IPS DF 6.9 (cell line): ENCODE measurements at regions not wholly inside any gene's neighbourhood (a gene's known extent, or its start where the extent isn't known, plus 50 kb on each side); places are given as distances from the start of the nearest gene placed in this dataset.

Experiments
- DNase-seq: peaks from one replicate; pipeline ENCODE4 v3.0.0-alpha.2; 2013; ENCODE audit warnings: low read depth, low spot score
- H3K27ac ChIP-seq: one replicate; pipeline ENCODE4 v1.5.1; 2013; ENCODE audit warnings: low read length, control low read depth
- H3K27me3 ChIP-seq: 2 replicates; pipeline ENCODE4 v1.6.1; 2013; ENCODE audit warnings: mild to moderate bottlenecking, low read length; ENCODE audit not compliant: control insufficient read depth, insufficient read depth
- H3K36me3 ChIP-seq: 2 replicates; pipeline ENCODE4 v1.6.1; 2013; ENCODE audit warnings: low read length; ENCODE audit not compliant: control insufficient read depth, insufficient read depth
- H3K4me1 ChIP-seq: 2 replicates; pipeline ENCODE4 v1.6.1; 2013; ENCODE audit warnings: low read length; ENCODE audit not compliant: control insufficient read depth, insufficient read depth
- H3K4me3 ChIP-seq: 2 replicates; pipeline ENCODE4 v1.5.1; 2013; ENCODE audit warnings: mild to moderate bottlenecking, low read length
- H3K9me3 ChIP-seq: 2 replicates; pipeline ENCODE4 v1.6.1; 2013; ENCODE audit warnings: low read length, inconsistent platforms; ENCODE audit not compliant: control insufficient read depth, insufficient read depth
- WGBS: extraction: QIAGEN DNeasy Blood & Tissue Kit; methylation state at CpG from one replicate; pipeline ENCODE4 v1.1.7; 2013; ENCODE audit warnings: mixed read lengths, missing lambda C conversion rate; ENCODE audit not compliant: insufficient read length, insufficient coverage; 5-methylcytosine and 5-hydroxymethylcytosine counted together

- no peaks in the 10 kb centered on the region for H3K27me3 ChIP-seq
- H3K4me1 ChIP-seq, result no peaks in the 10 kb centered on the region
- H3K27ac ChIP-seq, result no peak overlapping the region
- no peak for DNase-seq
- no peak overlapping the region for H3K4me3 ChIP-seq
- no peaks in the 10 kb centered on the region for H3K9me3 ChIP-seq
- no CpG with 5 or more reads among the region's 5 CpGs for WGBS
- no peaks in the 10 kb centered on the region for H3K36me3 ChIP-seq
Measured at GRCh38 chr1:41997153-41997552, 78.4 kb upstream of the HIVEP3 start.

DNA sequence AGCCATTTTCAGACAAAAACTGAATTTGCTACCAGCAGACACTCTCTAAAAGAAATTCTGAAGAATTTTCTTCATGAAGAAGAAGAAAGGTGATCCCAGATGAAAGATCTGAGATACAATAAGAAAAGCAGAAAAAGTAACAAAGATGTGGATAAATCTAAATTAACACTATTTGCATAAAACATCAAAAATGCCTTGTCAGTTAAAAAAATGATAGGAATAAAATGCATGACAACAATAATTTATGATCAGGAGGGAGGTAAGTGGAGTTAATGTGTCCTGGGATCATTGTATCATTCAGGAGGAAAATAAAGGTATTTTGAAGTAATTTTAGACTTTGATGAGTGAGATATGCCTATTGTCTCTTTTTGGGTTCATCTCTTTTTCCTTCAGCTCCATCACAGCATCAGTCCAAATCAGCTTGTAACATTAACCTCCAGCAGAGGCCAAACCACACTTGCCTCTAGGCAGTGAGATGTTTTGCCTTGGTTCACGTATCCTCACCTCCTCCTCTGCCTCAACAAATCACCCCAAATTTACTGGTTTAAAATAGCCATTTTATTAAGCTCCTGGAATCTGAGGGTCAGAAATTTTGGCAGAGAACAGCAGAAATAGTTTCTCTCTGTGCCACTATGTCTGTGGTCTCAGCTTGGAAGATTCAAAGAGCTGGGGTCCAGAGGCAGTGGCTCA lies 76.9 kb upstream of the HIVEP3 start:
- WGBS, result no CpG with 5 or more reads among the region's 1 CpG
- Histone ChIP-seq H3K4me3 (no peak overlapping the region), H3K27me3 (no peaks in the 10 kb centered on the region), H3K27ac (no peak overlapping the region), H3K4me1 (no peaks in the 10 kb centered on the region), H3K9me3 (no peaks in the 10 kb centered on the region), H3K36me3 (no peaks in the 10 kb centered on the region)
- DNase-seq, result no peak

- no peaks in the 10 kb centered on the region for H3K27me3 ChIP-seq
Measured at GRCh38 chr1:41994195-41994894, 75.6 kb upstream of the HIVEP3 start.

DNA sequence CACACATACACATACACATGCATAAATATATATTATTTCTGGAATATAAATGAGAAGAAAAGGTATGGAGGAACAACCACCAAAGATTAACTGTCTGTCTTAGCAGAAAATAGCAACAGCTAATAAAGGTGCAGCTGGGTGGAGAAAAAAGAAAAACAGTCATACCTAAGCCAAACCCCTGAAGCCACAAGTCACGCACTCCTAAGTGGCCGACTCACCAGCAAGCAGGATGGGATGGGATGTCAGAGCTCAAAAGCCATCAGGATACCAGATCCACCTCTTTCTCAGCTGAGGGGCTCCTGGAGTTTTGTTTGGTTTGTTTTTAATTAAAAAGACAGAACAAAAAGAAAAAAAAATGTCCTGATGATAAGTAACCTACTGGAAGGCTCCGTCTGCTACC lies 64.7 kb upstream of the HIVEP3 start:
- Histone ChIP-seq H3K4me3 (no peak overlapping the region), H3K9me3 (no peaks in the 10 kb centered on the region), H3K4me1 (peaks cover 3% of the 10 kb centered on the region), H3K36me3 (no peaks in the 10 kb centered on the region), H3K27ac (no peak overlapping the region), H3K27me3 (no peaks in the 10 kb centered on the region)
- no peak for DNase-seq
- no CpG with 5 or more reads among the region's 3 CpGs for WGBS

More at GRCh38 chr1:41994195-41994894, 75.6 kb upstream of the HIVEP3 start:
- Histone ChIP-seq H3K36me3 (no peaks in the 10 kb centered on the region), H3K4me3 (no peak overlapping the region), H3K27ac (no peak overlapping the region), H3K9me3 (no peaks in the 10 kb centered on the region), H3K4me1 (no peaks in the 10 kb centered on the region)
- WGBS, result no CpG with 5 or more reads among the region's 5 CpGs
- DNase-seq, result no peak

- Histone ChIP-seq H3K4me3 (no peak overlapping the region), H3K27ac (no peak overlapping the region), H3K4me1 (peaks cover 3% of the 10 kb centered on the region), H3K27me3 (no peaks in the 10 kb centered on the region), H3K36me3 (no peaks in the 10 kb centered on the region), H3K9me3 (no peaks in the 10 kb centered on the region)
- WGBS, result no CpG with 5 or more reads among the region's 3 CpGs
- DNase-seq, result no peak
Measured at GRCh38 chr1:41981796-41982195, 63.1 kb upstream of the HIVEP3 start.

DNA sequence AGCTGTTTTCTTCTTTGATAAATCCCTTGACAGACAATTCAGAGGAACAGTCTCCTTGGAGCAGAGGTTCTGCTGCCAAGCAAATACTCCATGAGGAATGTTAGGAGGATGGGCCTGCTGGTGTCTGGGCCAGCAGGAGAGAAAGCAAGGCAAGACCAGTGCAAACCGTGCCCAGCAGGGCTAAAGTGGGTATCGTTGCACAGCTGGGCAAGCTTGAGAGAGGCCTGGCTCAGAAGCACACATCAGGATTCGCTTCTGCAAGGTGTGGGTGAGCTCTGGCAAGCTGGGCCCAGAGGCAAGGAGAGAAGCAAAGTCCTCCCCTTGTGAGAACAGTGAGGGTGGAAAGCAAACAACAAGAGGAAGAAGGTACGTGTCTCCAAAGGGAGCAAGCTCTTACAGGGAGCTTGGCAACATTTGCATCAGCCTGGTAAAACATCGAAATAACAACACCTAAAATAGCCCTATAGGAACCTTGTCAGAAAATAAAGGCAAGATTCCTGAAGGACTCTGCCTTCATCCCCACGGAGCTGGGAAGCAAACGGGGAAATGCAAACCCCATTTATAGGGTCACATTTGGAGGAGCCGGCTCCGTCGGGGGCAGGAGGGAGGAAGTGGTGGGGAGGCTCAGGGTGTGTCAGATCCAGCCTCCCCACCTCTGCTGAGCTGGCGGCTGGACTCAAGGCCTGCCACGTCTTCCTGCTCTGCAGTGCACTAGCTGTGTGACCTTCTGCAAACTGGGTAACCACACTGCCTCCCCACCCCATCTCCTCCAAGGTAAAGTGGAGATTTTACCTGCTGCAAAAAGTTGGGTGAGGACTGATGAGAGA lies 62.3 kb upstream of the HIVEP3 start:
- no peak for DNase-seq
- Histone ChIP-seq H3K27ac (no peak overlapping the region), H3K4me1 (peaks cover 3% of the 10 kb centered on the region), H3K4me3 (no peak overlapping the region), H3K9me3 (no peaks in the 10 kb centered on the region), H3K27me3 (no peaks in the 10 kb centered on the region), H3K36me3 (no peaks in the 10 kb centered on the region)
- WGBS, result no CpG with 5 or more reads among the region's 12 CpGs

DNA sequence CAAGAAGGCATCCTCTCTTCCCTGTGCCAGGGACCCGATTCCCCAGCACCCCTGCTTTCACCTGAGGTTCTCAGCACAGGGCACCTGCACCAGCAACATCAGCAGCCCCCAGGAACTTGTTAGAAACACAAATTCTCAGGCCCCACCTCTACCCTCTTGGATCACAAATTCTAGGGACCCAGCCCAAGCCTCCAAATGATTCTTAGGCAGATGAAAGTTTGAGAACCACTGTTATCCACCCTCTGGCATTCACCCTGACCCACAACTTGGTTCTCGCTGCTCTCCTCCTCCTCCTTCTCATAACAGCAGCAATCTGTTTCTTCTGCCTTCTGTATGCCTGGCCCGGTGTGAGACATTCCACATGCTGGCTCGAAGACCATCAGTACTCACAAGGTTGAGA lies 60.3 kb upstream of the HIVEP3 start:
- H3K36me3 ChIP-seq, result no peaks in the 10 kb centered on the region
- no peaks in the 10 kb centered on the region for H3K9me3 ChIP-seq
- no peak overlapping the region for H3K4me3 ChIP-seq
- no peak for DNase-seq
- peaks cover 3% of the 10 kb centered on the region for H3K4me1 ChIP-seq
- H3K27ac ChIP-seq, result no peak overlapping the region
- no peaks in the 10 kb centered on the region for H3K27me3 ChIP-seq
- no CpG with 5 or more reads among the region's 4 CpGs for WGBS

DNA sequence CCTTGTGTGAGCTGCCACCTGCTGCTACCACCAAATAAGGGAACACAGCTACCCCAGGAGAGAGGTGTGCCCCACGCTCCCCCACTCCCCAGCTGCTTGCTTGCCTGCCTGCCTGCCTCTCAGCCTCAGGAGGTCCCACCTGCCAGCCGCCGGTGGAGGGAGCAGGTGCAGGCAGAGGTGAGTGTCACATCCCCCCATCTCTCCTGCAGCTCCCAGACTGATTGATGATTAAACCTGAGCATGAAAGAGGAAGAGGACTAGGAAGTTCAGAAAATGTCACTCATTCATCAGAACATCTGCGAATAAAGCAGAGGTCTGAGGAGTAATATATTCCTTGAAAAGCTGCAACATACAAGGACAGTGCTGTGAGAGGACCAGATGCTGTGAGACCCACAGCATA lies 58.6 kb upstream of the HIVEP3 start:
- H3K27ac ChIP-seq, result no peak overlapping the region
- peaks cover 3% of the 10 kb centered on the region for H3K4me1 ChIP-seq
- H3K27me3 ChIP-seq, result no peaks in the 10 kb centered on the region
- no peaks in the 10 kb centered on the region for H3K9me3 ChIP-seq
- no CpG with 5 or more reads among the region's 4 CpGs for WGBS
- H3K36me3 ChIP-seq, result no peaks in the 10 kb centered on the region
- no peak for DNase-seq
- no peak overlapping the region for H3K4me3 ChIP-seq

DNA sequence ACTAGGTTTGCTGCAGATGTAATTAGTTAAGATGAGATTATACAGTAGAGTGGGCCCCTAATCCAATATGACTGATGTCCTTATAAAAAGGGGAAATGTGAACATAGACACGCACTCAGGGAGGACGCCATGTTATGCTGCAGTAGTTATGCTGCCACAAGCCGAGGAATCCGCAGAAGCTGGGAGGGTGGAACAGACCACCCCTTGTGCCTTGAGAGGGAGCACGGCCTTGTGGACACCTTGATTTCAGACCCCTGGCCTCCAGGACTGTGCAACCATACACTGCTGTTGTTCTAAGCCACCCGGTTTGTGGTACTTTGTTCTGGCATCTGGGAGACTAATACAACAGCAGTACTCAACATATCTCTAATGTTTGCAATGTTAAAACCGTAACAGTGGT lies 57.9 kb upstream of the HIVEP3 start:
- no peaks in the 10 kb centered on the region for H3K27me3 ChIP-seq
- H3K36me3 ChIP-seq, result no peaks in the 10 kb centered on the region
- H3K9me3 ChIP-seq, result no peaks in the 10 kb centered on the region
- peaks cover 3% of the 10 kb centered on the region for H3K4me1 ChIP-seq
- no peak for DNase-seq
- WGBS, result no CpG with 5 or more reads among the region's 7 CpGs
- no peak overlapping the region for H3K27ac ChIP-seq
- no peak overlapping the region for H3K4me3 ChIP-seq

GRCh38 chr1:41975850-41976569 lies 57.3 kb upstream of the HIVEP3 start:
- no peak overlapping the region for H3K27ac ChIP-seq
- DNase-seq, result no peak
- no peaks in the 10 kb centered on the region for H3K27me3 ChIP-seq
- H3K4me3 ChIP-seq, result no peak overlapping the region
- no CpG with 5 or more reads among the region's 12 CpGs for WGBS
- H3K36me3 ChIP-seq, result no peaks in the 10 kb centered on the region
- peaks cover 3% of the 10 kb centered on the region for H3K4me1 ChIP-seq
- H3K9me3 ChIP-seq, result no peaks in the 10 kb centered on the region
